AG04450 (cell line): ENCODE measurements at regions not wholly inside any gene's neighbourhood (a gene's known extent, or its start where the extent isn't known, plus 50 kb on each side); places are given as distances from the start of the nearest gene placed in this dataset.
"Not testable (repeated sequence)": the region's sequence is repeated elsewhere in the genome, so short reads cannot be mapped to it uniquely, and the experiment has no call there.

Experiments
- CTCF ChIA-PET: fragments of 300-600, 350-600 bp; formaldehyde crosslinking; extraction: SDS; loops from one replicate; lab custom pipeline; 2022; ENCODE audit warnings: antibody characterized with exemption, inconsistent platforms; lab: Charles Lee
- POLR2A ChIA-PET: fragments of 350-600 bp; formaldehyde crosslinking; extraction: SDS; loops from one replicate; lab custom pipeline; 2021; ENCODE audit warnings: antibody characterized with exemption, inconsistent platforms; lab: Yijun Ruan, JAX
- DNase-seq: peaks from one replicate; pipeline ENCODE4 v3.0.0-alpha.2; 2011; ENCODE audit warnings: low read depth, low spot score
- H3K27ac ChIP-seq: one replicate; pipeline ENCODE4 v1.5.1; 2012; ENCODE audit warnings: low read depth, low read length, control low read depth
- H3K27me3 ChIP-seq: one replicate; pipeline ENCODE4 v1.6.0; 2012; ENCODE audit warnings: low read length; ENCODE audit not compliant: control insufficient read depth, insufficient read depth
- H3K4me3 ChIP-seq: 2 replicates; pipeline ENCODE4 v1.5.1; 2011; ENCODE audit warnings: mild to moderate bottlenecking, low read depth, low read length, control low read depth
- H3K9me3 ChIP-seq: 2 replicates; pipeline ENCODE4 v1.5.1; 2012; ENCODE audit warnings: low read length; ENCODE audit not compliant: control insufficient read depth, insufficient read depth

DNA sequence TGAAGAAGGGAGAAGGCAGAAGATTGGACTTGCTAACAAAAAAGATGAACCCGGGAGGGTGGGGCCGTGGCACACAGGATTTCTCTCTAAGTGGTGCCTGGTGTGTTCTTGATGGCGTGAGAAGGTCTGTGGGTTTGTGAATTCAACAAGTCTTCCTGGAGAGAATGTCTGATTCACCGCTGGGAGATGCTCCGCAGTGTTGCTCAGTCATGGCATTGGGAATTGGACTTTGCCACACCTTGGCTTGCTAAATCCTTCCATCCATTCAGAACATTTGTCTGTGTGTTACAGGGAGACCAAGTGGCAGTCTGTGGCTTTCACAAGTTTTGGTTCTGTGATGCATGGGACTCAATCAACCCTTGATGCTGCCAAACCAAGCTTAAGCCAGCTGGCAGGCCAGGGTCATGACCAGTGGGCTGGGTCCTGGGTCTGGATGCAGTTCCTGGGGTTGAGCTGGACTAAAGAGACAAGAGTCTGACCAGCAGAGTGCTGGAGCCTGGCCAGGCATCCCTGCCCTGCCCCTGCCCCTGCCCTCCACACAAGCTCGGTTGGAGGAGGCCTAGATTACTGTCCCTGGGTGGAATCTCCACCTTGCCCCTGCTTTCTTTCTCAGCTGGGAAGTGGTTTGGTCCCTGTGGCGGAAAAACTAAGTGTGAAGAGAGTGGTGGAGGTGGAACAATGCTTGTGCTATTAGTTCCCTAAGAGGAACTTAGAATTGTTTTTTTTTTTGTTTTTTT is 3073.7 kb downstream of the RPIA start:
- H3K27me3 ChIP-seq, H3K4me3 ChIP-seq, H3K9me3 ChIP-seq, DNase-seq, H3K27ac ChIP-seq, POLR2A ChIA-PET, CTCF ChIA-PET: not testable (repeated sequence)

GRCh38 chr2:91766349-91767048 is 3075.0 kb downstream of the RPIA start:
- H3K9me3 ChIP-seq, H3K27me3 ChIP-seq, H3K4me3 ChIP-seq, H3K27ac ChIP-seq, POLR2A ChIA-PET, CTCF ChIA-PET: not testable (repeated sequence)
- peak; percentile 4 for DNase-seq

- POLR2A ChIA-PET, DNase-seq, H3K27me3 ChIP-seq, H3K9me3 ChIP-seq, H3K27ac ChIP-seq, CTCF ChIA-PET, H3K4me3 ChIP-seq: not testable (repeated sequence)
Observed at GRCh38 chr2:91768301-91768700, 3076.8 kb downstream of the RPIA start.

GRCh38 chr2:91768997-91769396 is 3077.5 kb downstream of the RPIA start:
- CTCF ChIA-PET, H3K4me3 ChIP-seq, H3K9me3 ChIP-seq, H3K27me3 ChIP-seq, H3K27ac ChIP-seq, DNase-seq, POLR2A ChIA-PET: not testable (repeated sequence)

DNA sequence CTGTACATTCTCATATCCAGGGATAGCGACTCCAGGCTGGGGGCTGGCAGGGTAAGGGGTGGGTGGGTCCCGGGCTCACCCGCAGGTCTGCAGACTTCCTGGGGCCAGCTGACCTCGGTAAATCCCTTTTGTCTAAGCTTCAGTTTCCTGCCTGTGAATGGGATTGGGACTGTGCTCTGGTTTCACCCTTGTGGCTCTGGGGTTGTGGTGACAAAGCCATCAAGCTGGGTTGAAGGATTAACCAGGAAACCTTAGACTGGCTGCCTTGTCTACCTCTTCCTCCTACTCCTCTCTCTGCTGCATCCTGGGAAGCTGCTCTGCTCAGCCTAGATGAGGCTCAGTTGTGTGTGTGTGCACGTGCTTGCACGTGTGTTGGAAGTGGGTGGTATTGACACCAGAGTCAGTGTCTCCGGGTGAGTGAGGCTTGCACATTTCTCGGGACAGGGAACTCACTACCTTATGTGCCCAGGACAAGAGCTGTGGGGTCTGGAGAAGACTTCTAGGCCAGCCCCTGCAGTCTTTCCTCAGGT is 3078.6 kb downstream of the RPIA start:
- POLR2A ChIA-PET, CTCF ChIA-PET, H3K27me3 ChIP-seq, H3K9me3 ChIP-seq, H3K27ac ChIP-seq, H3K4me3 ChIP-seq, DNase-seq: not testable (repeated sequence)

DNA sequence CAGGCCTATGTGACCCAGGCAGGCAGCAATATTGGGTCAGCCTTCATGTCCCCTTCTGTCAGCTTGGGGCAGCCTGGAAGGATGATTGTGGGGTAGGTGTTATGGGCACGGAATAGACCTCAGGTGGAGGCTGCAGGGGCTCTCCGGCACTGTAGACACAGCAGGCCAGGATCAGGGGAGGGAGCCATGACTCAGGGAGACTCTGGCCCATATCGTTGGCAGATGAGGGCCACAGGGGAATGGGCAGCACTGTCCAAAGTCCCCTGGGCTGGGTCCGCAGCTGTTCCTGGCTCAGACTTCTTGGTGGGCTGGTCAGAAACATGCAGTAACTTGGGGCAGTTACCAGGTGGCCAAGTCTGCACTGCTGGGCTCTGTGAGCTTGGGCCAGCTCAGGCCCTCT is 3080.1 kb downstream of the RPIA start:
- POLR2A ChIA-PET, DNase-seq, CTCF ChIA-PET: not testable (repeated sequence)

GRCh38 chr2:91772240-91772937 is 3080.9 kb downstream of the RPIA start:
- H3K4me3 ChIP-seq, H3K27me3 ChIP-seq, DNase-seq, H3K9me3 ChIP-seq, H3K27ac ChIP-seq, CTCF ChIA-PET, POLR2A ChIA-PET: not testable (repeated sequence)

More for the DNA sequence above, 3080.1 kb downstream of the RPIA start:
- not testable (repeated sequence) for H3K27ac ChIP-seq, H3K27me3 ChIP-seq, H3K9me3 ChIP-seq, H3K4me3 ChIP-seq

- H3K4me3 ChIP-seq, POLR2A ChIA-PET, H3K27me3 ChIP-seq, H3K9me3 ChIP-seq, DNase-seq, H3K27ac ChIP-seq, CTCF ChIA-PET: not testable (repeated sequence)
Observed at GRCh38 chr2:91773810-91774209, 3082.3 kb downstream of the RPIA start.

DNA sequence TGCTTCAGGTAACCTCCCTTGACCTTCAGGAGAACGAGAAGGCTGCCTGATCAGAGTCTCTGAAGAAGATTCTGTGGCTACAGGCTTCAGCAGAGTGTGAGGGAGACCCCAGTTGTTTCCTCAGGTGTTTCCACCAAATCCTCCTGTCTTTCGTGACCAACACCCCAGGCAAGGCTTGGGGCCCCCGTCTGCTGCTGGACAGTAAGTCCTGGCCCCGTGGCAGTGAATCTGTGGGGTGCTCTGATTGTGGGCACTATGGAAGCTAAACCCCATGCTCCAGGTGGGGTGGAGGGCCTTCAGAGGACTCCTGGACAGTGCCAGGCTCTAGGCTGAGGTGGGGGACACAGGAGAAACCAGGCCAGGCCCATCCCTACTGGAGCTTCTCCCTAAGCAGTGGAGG is 3083.7 kb downstream of the RPIA start:
- POLR2A ChIA-PET, H3K9me3 ChIP-seq, H3K27ac ChIP-seq, H3K27me3 ChIP-seq, CTCF ChIA-PET, DNase-seq, H3K4me3 ChIP-seq: not testable (repeated sequence)

DNA sequence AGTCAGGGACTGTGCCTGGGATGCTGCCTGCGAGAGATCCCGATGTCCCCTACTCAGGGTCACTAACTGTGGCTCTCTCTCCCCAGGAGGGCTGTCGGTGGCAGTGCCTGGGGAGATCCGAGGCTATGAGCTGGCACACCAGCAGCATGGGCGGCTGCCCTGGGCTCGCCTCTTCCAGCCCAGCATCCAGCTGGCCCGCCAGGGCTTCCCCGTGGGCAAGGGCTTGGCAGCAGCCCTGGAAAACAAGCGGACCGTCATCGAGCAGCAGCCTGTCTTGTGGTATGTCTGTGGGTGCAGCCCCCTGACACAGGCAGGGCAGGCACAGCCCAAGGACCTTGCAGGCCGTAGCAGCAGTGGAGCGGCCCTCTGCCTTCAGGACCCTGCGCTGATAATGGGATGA is 3088.9 kb downstream of the RPIA start:
- H3K27ac ChIP-seq, POLR2A ChIA-PET, CTCF ChIA-PET, H3K9me3 ChIP-seq, H3K27me3 ChIP-seq, H3K4me3 ChIP-seq, DNase-seq: not testable (repeated sequence)

DNA sequence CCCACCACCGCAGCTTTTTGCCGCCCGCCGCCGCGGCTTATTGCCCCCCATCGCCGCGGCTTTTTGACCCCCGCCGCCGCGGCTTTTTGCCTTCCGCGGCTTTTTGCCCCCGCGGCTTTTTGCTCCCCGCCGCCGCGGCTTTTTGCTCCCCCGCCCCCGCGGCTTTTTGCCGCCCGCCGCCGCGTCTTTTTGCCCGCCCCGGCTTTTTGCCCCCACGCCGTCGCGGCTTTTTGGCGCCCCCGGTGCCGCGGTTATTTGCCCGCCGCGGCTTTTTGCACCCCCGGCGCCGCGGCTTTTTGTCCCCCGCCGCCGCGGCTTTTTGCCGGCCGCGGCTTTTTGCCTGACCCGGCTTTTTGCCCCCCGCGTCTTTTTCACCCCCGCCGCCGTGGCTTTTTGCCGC is 3061.8 kb upstream of the TEKT4 start:
- H3K27ac ChIP-seq, H3K4me3 ChIP-seq, CTCF ChIA-PET, POLR2A ChIA-PET, DNase-seq, H3K9me3 ChIP-seq, H3K27me3 ChIP-seq: not testable (repeated sequence)
